SK-N-MC (cell line): ENCODE measurements at regions not wholly inside any gene's neighbourhood (a gene's known extent, or its start where the extent isn't known, plus 50 kb on each side); places are given as distances from the start of the nearest gene placed in this dataset.

Experiments used
- EZH2 ChIP-seq: fragments of 200-600 bp; sonication (generic); IDR thresholded peaks from one replicate; pipeline ENCODE4 v1.6.1; 2017; ENCODE audit warnings: antibody characterized with exemption
- FOXP2 ChIP-seq: optimal IDR thresholded peaks from 2 replicates; pipeline ENCODE3; 2011; ENCODE audit warnings: mild to moderate bottlenecking, moderate library complexity; ENCODE audit not compliant: insufficient read depth; ENCODE audit errors: extremely low read length, control extremely low read depth
- POLR2AphosphoS5 ChIP-seq: IDR thresholded peaks from 2 replicates; pipeline ENCODE4 v1.6.1; 2012; ENCODE audit warnings: mild to moderate bottlenecking, low read depth, low read length, borderline replicate concordance

GRCh38 chr4:96343836-96344235 is 503.9 kb downstream of the PDHA2 start:
- TF ChIP-seq POLR2AphosphoS5 (no peak), EZH2 (no peak), FOXP2 (no peak)
